Small intestine (tissue), 7 donors: ENCODE measurements at regions not wholly inside any gene's neighbourhood (a gene's known extent, or its start where the extent isn't known, plus 50 kb on each side); places are given as distances from the start of the nearest gene placed in this dataset.
"Not testable (repeated sequence)": the region's sequence is repeated elsewhere in the genome, so short reads cannot be mapped to it uniquely, and the experiment has no call there.

Source experiments
- DNase-seq, 2 donors: peaks; one replicate each; pipeline versions ENCODE4 v3.0.0 to v3.0.0-alpha.2; 2013
- FAIRE-seq: peaks from 2 replicates; lab custom pipeline; 2012; peaks lifted over from hg19 to GRCh38; lab: Jason Lieb, UNC
- H3K27ac ChIP-seq, 3 donors: one replicate each; pipeline ENCODE4 v1.5.1; 2013; ENCODE audit warnings: low read length in 2 of 3, mild to moderate bottlenecking in 2 of 3, control low read depth in 1 of 3, inconsistent platforms in 1 of 3, low read depth in 1 of 3, moderate library complexity in 1 of 3
- H3K27me3 ChIP-seq, 3 donors: one replicate each; pipeline ENCODE4 v1.6.1; 2013; ENCODE audit warnings: low read length in 3 of 3, inconsistent platforms in 1 of 3; ENCODE audit not compliant: control insufficient read depth in 3 of 3, insufficient read depth in 3 of 3
- H3K36me3 ChIP-seq, 3 donors: one replicate each; pipeline ENCODE4 v1.6.1; 2013; ENCODE audit warnings: low read length in 3 of 3, inconsistent platforms in 1 of 3, low read depth in 1 of 3, mild to moderate bottlenecking in 1 of 3, moderate library complexity in 1 of 3; ENCODE audit not compliant: control insufficient read depth in 3 of 3, insufficient read depth in 2 of 3
- H3K4me1 ChIP-seq, 3 donors: one replicate each; pipeline ENCODE4 v1.6.1; 2013; ENCODE audit warnings: low read length in 2 of 3, inconsistent platforms in 1 of 3, low read depth in 1 of 3, mild to moderate bottlenecking in 1 of 3, moderate library complexity in 1 of 3; ENCODE audit not compliant: control insufficient read depth in 3 of 3, insufficient read depth in 2 of 3
- H3K4me3 ChIP-seq, 3 donors: one replicate each; pipeline ENCODE4 v1.5.1; 2013; ENCODE audit warnings: low read length in 3 of 3, control low read depth in 1 of 3, inconsistent platforms in 1 of 3, low read depth in 1 of 3, mild to moderate bottlenecking in 1 of 3, moderate library complexity in 1 of 3
- H3K9me3 ChIP-seq, 2 donors: one replicate each; pipeline ENCODE4 v1.6.1; 2013; ENCODE audit warnings: low read depth in 1 of 2, low read length in 1 of 2; ENCODE audit not compliant: control insufficient read depth in 2 of 2, insufficient read depth in 1 of 2
- WGBS, 3 donors: extraction: QIAGEN DNeasy Blood & Tissue Kit; methylation state at CpG; one replicate each; pipeline ENCODE4 v1.1.7; 2013; 5-methylcytosine and 5-hydroxymethylcytosine counted together
- donor health status: healthy with polysubstance abuse.
- donor health status: control.
- donor health status: control.
- donor health status: Bipolar disorder and iron deficiency.
- donor health status: healthy.

DNA sequence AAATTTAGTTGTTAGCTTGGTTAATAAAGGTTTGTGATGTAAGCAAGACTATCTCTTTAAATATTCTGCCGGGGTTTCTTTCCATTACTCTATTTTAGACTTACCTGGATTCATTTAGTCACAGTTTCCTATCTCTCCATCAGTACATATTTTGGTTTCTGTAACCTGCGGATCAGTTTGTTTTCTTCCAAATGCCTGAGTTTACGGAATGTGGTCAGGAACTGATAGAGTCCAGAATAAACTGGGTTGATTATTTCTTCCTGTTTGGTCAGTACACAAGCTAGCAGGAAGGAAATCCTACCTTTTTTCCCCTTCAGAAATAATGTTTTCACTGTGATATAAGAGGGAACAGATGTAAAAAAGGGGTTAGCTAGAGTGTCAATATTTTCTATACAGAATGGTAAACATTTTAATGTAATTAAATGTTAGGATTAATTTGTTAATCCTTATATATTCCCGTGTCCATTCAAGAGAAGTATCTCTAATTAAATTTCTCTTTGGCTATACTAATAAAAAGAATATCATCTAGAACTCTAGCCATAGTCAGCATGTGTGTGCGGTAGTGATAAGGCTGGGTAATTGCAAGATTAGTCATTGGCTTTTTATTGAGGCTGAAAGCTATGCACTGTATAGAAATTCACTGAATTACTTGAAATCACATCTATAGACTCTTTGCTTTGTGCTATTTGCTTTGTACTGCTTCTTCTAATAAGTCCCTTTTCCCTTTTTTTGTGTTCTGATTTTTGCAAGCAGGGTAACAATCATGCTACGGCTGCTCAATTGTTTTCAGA is 144.7 kb upstream of the ADGRL4 start:
- WGBS, 3 donors: 23 to 56% (median 30%) methylated on average over 6 of the region's 6 CpGs
- H3K27me3 ChIP-seq: no peaks in the 10 kb centered on the region
- H3K36me3 ChIP-seq: no peaks in the 10 kb centered on the region
- H3K4me1 ChIP-seq: no peaks in the 10 kb centered on the region
- FAIRE-seq: no peak
- no peaks in the 10 kb centered on the region for H3K9me3 ChIP-seq
- H3K27ac ChIP-seq: no peak overlapping the region
- DNase-seq: no peak
- no peak overlapping the region for H3K4me3 ChIP-seq

- H3K27ac ChIP-seq: no peak overlapping the region
- no peak for FAIRE-seq
- no peaks in the 10 kb centered on the region for H3K9me3 ChIP-seq
- 41 to 48% (median 45%) methylated on average over 1 of the region's 1 CpG for WGBS, 3 donors
- DNase-seq: no peak
- no peaks in the 10 kb centered on the region for H3K4me1 ChIP-seq
- H3K4me3 ChIP-seq: no peak overlapping the region
- no peaks in the 10 kb centered on the region for H3K36me3 ChIP-seq
- no peaks in the 10 kb centered on the region for H3K27me3 ChIP-seq
Measured at GRCh38 chr1:79150576-79150975, 144.0 kb upstream of the ADGRL4 start.

DNA sequence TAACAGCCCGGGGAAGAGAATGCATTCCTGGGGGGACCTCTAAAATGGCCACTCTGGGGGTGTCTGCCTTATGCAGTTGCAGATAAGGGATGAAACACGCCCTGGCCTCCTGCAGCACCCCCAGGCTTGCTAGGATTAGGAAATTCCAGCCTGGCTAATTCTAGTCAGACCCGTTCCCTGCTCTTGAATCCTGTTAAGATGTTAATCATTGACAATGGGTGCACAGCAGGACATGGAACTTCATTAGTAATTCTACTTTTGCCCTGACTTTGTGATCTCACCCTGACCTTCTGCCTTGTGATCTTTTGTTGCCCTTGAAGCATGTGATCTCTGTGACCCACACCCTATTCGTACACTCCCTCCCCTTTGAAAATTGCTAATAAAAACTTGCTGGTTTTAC is 131.7 kb upstream of the ADGRL4 start:
- 63 to 77% (median 67%) methylated on average over 4 of the region's 4 CpGs for WGBS, 3 donors
- H3K9me3 ChIP-seq, H3K4me3 ChIP-seq, H3K27ac ChIP-seq, H3K4me1 ChIP-seq, H3K36me3 ChIP-seq, H3K27me3 ChIP-seq, FAIRE-seq, DNase-seq: not testable (repeated sequence)

DNA sequence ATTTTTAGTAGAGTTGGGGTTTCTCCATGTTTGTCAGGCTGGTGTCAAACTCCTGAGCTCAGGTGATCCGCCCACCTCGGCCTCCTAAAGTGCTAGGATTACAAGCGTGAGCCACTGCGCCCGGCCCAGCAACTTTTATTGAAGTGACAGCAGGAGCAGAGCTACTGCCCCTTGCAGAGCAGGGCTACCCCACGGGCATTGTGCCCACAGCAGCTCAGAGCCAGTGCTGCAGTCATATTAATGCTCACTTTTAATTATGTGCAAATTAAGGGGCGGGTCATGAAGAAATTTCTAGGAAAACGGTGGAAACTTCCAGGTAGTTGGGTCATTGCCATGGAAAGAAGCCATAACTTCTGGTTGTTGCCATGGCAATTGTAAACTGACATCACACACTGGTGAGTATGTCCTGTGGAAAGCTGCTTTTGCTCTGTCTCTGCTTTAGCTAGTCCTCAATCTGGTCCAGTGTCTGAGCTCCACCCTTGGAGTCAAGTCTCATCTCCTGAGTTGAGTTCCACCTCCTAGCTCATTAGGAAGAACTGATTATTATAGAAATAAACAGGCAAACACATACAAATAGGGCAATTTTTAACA is 127.3 kb upstream of the ADGRL4 start:
- FAIRE-seq (no peak), DNase-seq (no peak)
- Histone ChIP-seq H3K27ac (no peak overlapping the region), H3K27me3 (no peaks in the 10 kb centered on the region), H3K4me1 (no peaks in the 10 kb centered on the region), H3K9me3 (no peaks in the 10 kb centered on the region), H3K4me3 (no peak overlapping the region), H3K36me3 (no peaks in the 10 kb centered on the region)
- 76 to 85% (median 79%) methylated on average over 8 of the region's 8 CpGs for WGBS, 3 donors

DNA sequence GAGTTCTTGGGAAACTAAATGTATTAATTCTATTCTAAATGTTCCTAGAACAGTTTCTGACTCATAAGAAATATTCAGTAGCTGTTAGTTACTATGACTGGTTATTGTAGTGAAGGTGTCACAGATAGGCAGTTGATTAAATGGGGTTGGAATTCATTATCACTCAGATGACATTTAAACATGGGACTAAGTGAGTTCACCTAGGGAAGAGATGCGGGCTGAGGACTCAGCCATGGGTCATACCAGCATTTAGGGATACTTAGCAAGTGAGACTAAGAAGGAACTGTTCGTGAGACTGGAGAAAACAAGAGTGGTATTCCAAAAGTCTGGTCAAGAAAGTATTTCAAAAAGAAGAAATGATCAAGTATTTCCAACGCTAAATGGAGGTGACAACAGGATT is 125.1 kb upstream of the ADGRL4 start:
- no peaks in the 10 kb centered on the region for H3K9me3 ChIP-seq
- WGBS, 3 donors: 56 to 63% (median 60%) methylated on average over 3 of the region's 3 CpGs
- no peak for DNase-seq
- H3K4me1 ChIP-seq: no peaks in the 10 kb centered on the region
- no peak overlapping the region for H3K4me3 ChIP-seq
- H3K36me3 ChIP-seq: no peaks in the 10 kb centered on the region
- no peak overlapping the region for H3K27ac ChIP-seq
- no peaks in the 10 kb centered on the region for H3K27me3 ChIP-seq
- no peak for FAIRE-seq

DNA sequence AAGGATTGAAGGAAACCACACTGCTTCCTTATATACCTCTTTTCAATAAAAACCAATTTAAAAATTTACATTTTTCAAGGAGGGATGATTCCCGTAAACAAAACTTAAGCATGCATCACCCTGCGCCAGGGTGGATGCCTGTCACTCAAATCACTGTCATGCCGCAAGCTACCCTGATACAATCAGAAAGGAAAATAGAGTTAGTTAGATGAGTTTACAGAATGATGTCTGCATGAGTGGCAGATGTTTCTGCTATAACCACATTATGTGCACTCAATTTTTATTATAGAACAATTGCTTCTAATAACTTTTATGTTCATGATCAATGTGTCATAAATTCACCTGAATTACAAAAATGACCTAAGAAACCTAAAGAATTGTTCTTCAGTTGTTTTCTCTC is 123.4 kb upstream of the ADGRL4 start:
- no peak for FAIRE-seq
- no peak overlapping the region for H3K27ac ChIP-seq
- no peak for DNase-seq
- H3K4me3 ChIP-seq: no peak overlapping the region
- H3K4me1 ChIP-seq: no peaks in the 10 kb centered on the region
- no peaks in the 10 kb centered on the region for H3K36me3 ChIP-seq
- no peaks in the 10 kb centered on the region for H3K27me3 ChIP-seq
- WGBS, 3 donors: 58 to 77% (median 63%) methylated on average over 3 of the region's 3 CpGs
- no peaks in the 10 kb centered on the region for H3K9me3 ChIP-seq

DNA sequence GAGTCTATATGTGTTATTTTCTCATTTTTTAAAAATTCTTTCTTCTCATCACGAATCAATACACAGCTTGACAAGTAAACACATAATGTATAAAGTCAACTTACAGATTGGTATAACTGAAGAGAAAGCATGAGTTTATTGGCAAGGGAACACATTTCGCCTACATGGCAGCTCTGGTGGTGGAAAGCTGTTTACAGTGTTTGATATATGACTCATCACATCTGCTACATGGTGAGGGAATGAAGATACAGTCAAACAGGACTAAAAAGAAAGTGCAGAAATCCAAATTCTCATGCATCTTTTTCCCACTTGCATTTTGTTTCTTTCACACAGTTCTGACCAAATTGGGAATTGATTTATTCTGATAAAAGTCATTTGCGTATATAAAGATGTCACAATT is 122.2 kb upstream of the ADGRL4 start:
- WGBS, 3 donors: 55 to 66% (median 59%) methylated on average over 3 of the region's 3 CpGs
- no peak overlapping the region for H3K4me3 ChIP-seq
- no peaks in the 10 kb centered on the region for H3K27me3 ChIP-seq
- H3K4me1 ChIP-seq: no peaks in the 10 kb centered on the region
- H3K9me3 ChIP-seq: no peaks in the 10 kb centered on the region
- H3K36me3 ChIP-seq: no peaks in the 10 kb centered on the region
- H3K27ac ChIP-seq: no peak overlapping the region
- DNase-seq: no peak
- no peak for FAIRE-seq

GRCh38 chr1:79124756-79125155 is 118.2 kb upstream of the ADGRL4 start:
- Histone ChIP-seq H3K4me1 (no peaks in the 10 kb centered on the region), H3K9me3 (no peaks in the 10 kb centered on the region), H3K27me3 (no peaks in the 10 kb centered on the region), H3K27ac (no peak overlapping the region), H3K4me3 (no peak overlapping the region), H3K36me3 (no peaks in the 10 kb centered on the region)
- 65 to 78% (median 74%) methylated on average over 5 of the region's 5 CpGs for WGBS, 3 donors
- DNase-seq (no peak), FAIRE-seq (no peak)
